Retinal pigment epithelial cell (primary cell): ENCODE measurements at regions not wholly inside any gene's neighbourhood (a gene's known extent, or its start where the extent isn't known, plus 50 kb on each side); places are given as distances from the start of the nearest gene placed in this dataset.

Experiments
- DNase-seq: peaks from one replicate; pipeline ENCODE4 v3.0.0-alpha.2; 2010; ENCODE audit warnings: low read depth
- H3K4me3 ChIP-seq: 2 replicates; pipeline ENCODE4 v1.5.1; 2011; ENCODE audit warnings: mild to moderate bottlenecking, low read length, control low read depth, moderate library complexity
- CTCF ChIP-seq: conservative IDR thresholded peaks from 2 replicates; pipeline ENCODE4 v1.5.1; 2011; ENCODE audit warnings: low read depth, low read length, control low read depth, inconsistent platforms

GRCh38 chr14:61977217-61977616 lies 215.0 kb downstream of the SNAPC1 start:
- no peak for TF ChIP-seq CTCF
- H3K4me3 ChIP-seq, result no peak overlapping the region
- no peak for DNase-seq

GRCh38 chr14:61988240-61988639 lies 226.0 kb downstream of the SNAPC1 start:
- no peak for DNase-seq
- H3K4me3 ChIP-seq, result no peak overlapping the region
- no peak for TF ChIP-seq CTCF

GRCh38 chr14:61992139-61992538 lies 229.9 kb downstream of the SNAPC1 start:
- TF ChIP-seq CTCF, result no peak
- DNase-seq, result no peak

GRCh38 chr14:61992926-61993325 lies 230.7 kb downstream of the SNAPC1 start:
- DNase-seq, result no peak
- no peak overlapping the region for H3K4me3 ChIP-seq
- no peak for TF ChIP-seq CTCF

More at GRCh38 chr14:61992139-61992538, 229.9 kb downstream of the SNAPC1 start:
- H3K4me3 ChIP-seq, result no peak overlapping the region

GRCh38 chr14:61994589-61994988 lies 232.4 kb downstream of the SNAPC1 start:
- no peak overlapping the region for H3K4me3 ChIP-seq
- no peak for DNase-seq
- TF ChIP-seq CTCF, result no peak

GRCh38 chr14:61996753-61997152 lies 234.5 kb downstream of the SNAPC1 start:
- TF ChIP-seq CTCF, result no peak
- DNase-seq, result no peak
- H3K4me3 ChIP-seq, result no peak overlapping the region

- no peak overlapping the region for H3K4me3 ChIP-seq
- TF ChIP-seq CTCF, result no peak
- no peak for DNase-seq
Observed at GRCh38 chr14:61997161-61997560, 234.9 kb downstream of the SNAPC1 start.
